ENCODE measurements at regions not wholly inside any gene's neighbourhood (a gene's known extent, or its start where the extent isn't known, plus 50 kb on each side); places are given as distances from the start of the nearest gene placed in this dataset.

DNA sequence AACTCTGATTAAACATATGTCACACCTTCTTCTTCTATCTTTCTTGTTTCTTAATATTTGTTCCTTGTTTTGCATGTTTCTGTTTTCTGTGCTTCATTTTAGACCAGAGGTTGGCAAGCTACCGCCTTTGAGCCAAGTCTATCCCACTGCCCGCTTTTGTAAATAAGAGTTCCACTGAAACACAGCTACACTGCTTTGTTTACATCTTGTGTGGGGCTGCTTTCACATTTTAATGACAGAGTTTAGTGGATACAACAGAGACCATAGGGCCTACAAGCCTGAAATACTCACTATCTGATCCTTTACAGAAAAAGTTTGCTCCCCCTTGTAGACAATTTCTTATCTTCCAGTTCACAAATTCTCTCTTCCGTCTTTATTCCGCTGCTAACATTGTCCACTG lies 109.4 kb upstream of the SPACA1 start:
- TF ChIP-seq, protein P1, sequence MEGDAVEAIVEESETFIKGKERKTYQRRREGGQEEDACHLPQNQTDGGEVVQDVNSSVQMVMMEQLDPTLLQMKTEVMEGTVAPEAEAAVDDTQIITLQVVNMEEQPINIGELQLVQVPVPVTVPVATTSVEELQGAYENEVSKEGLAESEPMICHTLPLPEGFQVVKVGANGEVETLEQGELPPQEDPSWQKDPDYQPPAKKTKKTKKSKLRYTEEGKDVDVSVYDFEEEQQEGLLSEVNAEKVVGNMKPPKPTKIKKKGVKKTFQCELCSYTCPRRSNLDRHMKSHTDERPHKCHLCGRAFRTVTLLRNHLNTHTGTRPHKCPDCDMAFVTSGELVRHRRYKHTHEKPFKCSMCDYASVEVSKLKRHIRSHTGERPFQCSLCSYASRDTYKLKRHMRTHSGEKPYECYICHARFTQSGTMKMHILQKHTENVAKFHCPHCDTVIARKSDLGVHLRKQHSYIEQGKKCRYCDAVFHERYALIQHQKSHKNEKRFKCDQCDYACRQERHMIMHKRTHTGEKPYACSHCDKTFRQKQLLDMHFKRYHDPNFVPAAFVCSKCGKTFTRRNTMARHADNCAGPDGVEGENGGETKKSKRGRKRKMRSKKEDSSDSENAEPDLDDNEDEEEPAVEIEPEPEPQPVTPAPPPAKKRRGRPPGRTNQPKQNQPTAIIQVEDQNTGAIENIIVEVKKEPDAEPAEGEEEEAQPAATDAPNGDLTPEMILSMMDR (IDR thresholded peaks at IDR 0.05) = no peak
- no peak for TF ChIP-seq ZFX (IDR thresholded peaks at IDR 0.05; ENCODE audit: borderline replicate concordance)
